HG02852 (cell line): ENCODE measurements at regions not wholly inside any gene's neighbourhood (a gene's known extent, or its start where the extent isn't known, plus 50 kb on each side); places are given as distances from the start of the nearest gene placed in this dataset.
"Not testable (repeated sequence)": the region's sequence is repeated elsewhere in the genome, so short reads cannot be mapped to it uniquely, and the experiment has no call there.

ENCODE experiments used
- ATAC-seq: cut with Tn5 transposase; IDR thresholded peaks from one replicate; pipeline ENCODE4 v1.9.1; 2021; ENCODE audit warnings: mild to moderate bottlenecking, moderate library complexity; ENCODE audit not compliant: unreplicated experiment

- no peak for ATAC-seq
These were observed 438.9 kb upstream of the EPHA7 start for GRCh38 chr6:93858213-93858612.

- ATAC-seq, result no peak
These were observed 430.5 kb upstream of the EPHA7 start for GRCh38 chr6:93849857-93850256.

- no peak for ATAC-seq
These were observed 428.8 kb upstream of the EPHA7 start for GRCh38 chr6:93848031-93848742.

GRCh38 chr6:93842178-93842577 lies 422.8 kb upstream of the EPHA7 start:
- no peak for ATAC-seq

- ATAC-seq, result not testable (repeated sequence)
These were observed 416.2 kb upstream of the EPHA7 start for GRCh38 chr6:93835451-93836145.

- ATAC-seq, result not testable (repeated sequence)
These were observed 415.7 kb upstream of the EPHA7 start for GRCh38 chr6:93835026-93835425.

GRCh38 chr6:93833326-93833725 lies 414.0 kb upstream of the EPHA7 start:
- ATAC-seq, result not testable (repeated sequence)

- not testable (repeated sequence) for ATAC-seq
These were observed 410.4 kb upstream of the EPHA7 start for GRCh38 chr6:93829757-93830156.

- no peak for ATAC-seq
These were observed 409.6 kb upstream of the EPHA7 start for GRCh38 chr6:93829009-93829408.

- no peak for ATAC-seq
These were observed 409.2 kb upstream of the EPHA7 start for GRCh38 chr6:93828553-93828952.

- no peak for ATAC-seq
These were observed 408.4 kb upstream of the EPHA7 start for GRCh38 chr6:93827728-93828127.

GRCh38 chr6:93825950-93826349 lies 406.6 kb upstream of the EPHA7 start:
- ATAC-seq, result no peak

- no peak for ATAC-seq
These were observed 404.1 kb upstream of the EPHA7 start for GRCh38 chr6:93823489-93823888.

- no peak for ATAC-seq
These were observed 403.3 kb upstream of the EPHA7 start for GRCh38 chr6:93822434-93823265.

GRCh38 chr6:93821953-93822352 lies 402.6 kb upstream of the EPHA7 start:
- ATAC-seq, result no peak

GRCh38 chr6:93820465-93821082 lies 401.2 kb upstream of the EPHA7 start:
- no peak for ATAC-seq

- ATAC-seq, result no peak
These were observed 399.8 kb upstream of the EPHA7 start for GRCh38 chr6:93819189-93819588.

GRCh38 chr6:93817937-93818336 lies 398.6 kb upstream of the EPHA7 start:
- ATAC-seq, result no peak

- ATAC-seq, result no peak
These were observed 387.3 kb upstream of the EPHA7 start for GRCh38 chr6:93806409-93807270.
